ENCODE measurements at regions not wholly inside any gene's neighbourhood (a gene's known extent, or its start where the extent isn't known, plus 50 kb on each side); places are given as distances from the start of the nearest gene placed in this dataset.

- no peak overlapping the region for H3K4me3 ChIP-seq
- ATAC-seq (replicated peaks in 6 of 8) = no peak
- WGBS, 10 experiments = 11 to 100% (median 90%) methylated on average over 2 to 4 of the region's 4 CpGs; no CpG with 5 or more reads in 3 of the 10 experiments
- H3K4me1 ChIP-seq (replicated peaks in 1 of 2) = peaks cover 12 to 15% of the 10 kb centered on the region in 2 donors
- in situ Hi-C loops (cut with MboI; ENCODE audit: low pct_unique_long_range_greater_than_20kb in 2 of 9, low sequenced_read_pairs in 9 of 9, unreplicated experiment in 9 of 9) = no loop called here
- H3K27ac ChIP-seq = no peak overlapping the region
These were observed 1173.5 kb upstream of the AUTS2 start for GRCh38 chr7:68424658-68425297.

GRCh38 chr7:68425377-68425776 lies 1172.9 kb upstream of the AUTS2 start:
- ATAC-seq (replicated peaks in 6 of 8) = no peak
- Histone ChIP-seq H3K27ac (no peak overlapping the region), H3K4me1 (replicated peaks in 1 of 2) (peaks cover 12 to 15% of the 10 kb centered on the region in 2 donors), H3K4me3 (no peak overlapping the region)
- in situ Hi-C loops (cut with MboI; ENCODE audit: low pct_unique_long_range_greater_than_20kb in 2 of 9, low sequenced_read_pairs in 9 of 9, unreplicated experiment in 9 of 9) = no loop called here
- WGBS, 10 experiments = 80 to 100% (median 96%) methylated on average over 1 to 6 of the region's 6 CpGs; no CpG with 5 or more reads in 6 of the 10 experiments

- in situ Hi-C loops (cut with MboI; ENCODE audit: low pct_unique_long_range_greater_than_20kb in 2 of 9, low sequenced_read_pairs in 9 of 9, unreplicated experiment in 9 of 9) = no loop called here
- Histone ChIP-seq H3K27ac (no peak overlapping the region), H3K4me1 (replicated peaks in 1 of 2) (peaks cover 12 to 21% of the 10 kb centered on the region in 2 donors), H3K4me3 (no peak overlapping the region)
- WGBS, 10 experiments = 8 to 100% (median 70%) methylated on average over 2 to 7 of the region's 8 CpGs; no CpG with 5 or more reads in 2 of the 10 experiments
- ATAC-seq (replicated peaks in 6 of 8) = no peak
These were observed 1168.7 kb upstream of the AUTS2 start for GRCh38 chr7:68429411-68430117.

- no peak overlapping the region for H3K27ac ChIP-seq
- ATAC-seq (replicated peaks in 6 of 8) = no peak
- H3K4me3 ChIP-seq = no peak overlapping the region
- in situ Hi-C loops (cut with MboI; ENCODE audit: low pct_unique_long_range_greater_than_20kb in 2 of 9, low sequenced_read_pairs in 9 of 9, unreplicated experiment in 9 of 9) = no loop called here
- H3K4me1 ChIP-seq (replicated peaks in 1 of 2) = peaks cover 9 to 26% of the 10 kb centered on the region in 2 donors
- WGBS, 10 experiments = 0 to 100% (median 57%) methylated on average over 1 to 4 of the region's 4 CpGs; no CpG with 5 or more reads in 3 of the 10 experiments
These were observed 1165.7 kb upstream of the AUTS2 start for GRCh38 chr7:68432585-68432984.

GRCh38 chr7:68433462-68434070 lies 1164.7 kb upstream of the AUTS2 start:
- Histone ChIP-seq H3K4me3 (no peak overlapping the region), H3K27ac (no peak overlapping the region), H3K4me1 (replicated peaks in 1 of 2) (peaks cover 5 to 22% of the 10 kb centered on the region in 2 donors)
- in situ Hi-C loops (cut with MboI; ENCODE audit: low pct_unique_long_range_greater_than_20kb in 2 of 9, low sequenced_read_pairs in 9 of 9, unreplicated experiment in 9 of 9) = no loop called here
- ATAC-seq (replicated peaks in 6 of 8) = peak in 3 of 8 experiments; percentile 25 to 73 (median 34)
- WGBS, 10 experiments = 0 to 85% (median 56%) methylated on average over 1 to 5 of the region's 5 CpGs

- in situ Hi-C loops (cut with MboI; ENCODE audit: low pct_unique_long_range_greater_than_20kb in 2 of 9, low sequenced_read_pairs in 9 of 9, unreplicated experiment in 9 of 9) = no loop called here
- Histone ChIP-seq H3K4me1 (replicated peaks in 1 of 2) (peaks cover 5 to 22% of the 10 kb centered on the region in 2 donors), H3K27ac (no peak overlapping the region), H3K4me3 (no peak overlapping the region)
- ATAC-seq (replicated peaks in 6 of 8) = peak in 4 of 8 experiments; percentile 73 to 98 (median 92)
- WGBS, 10 experiments = 21 to 80% (median 69%) methylated on average over 1 to 7 of the region's 13 CpGs; no CpG with 5 or more reads in 5 of the 10 experiments
These were observed 1163.4 kb upstream of the AUTS2 start for GRCh38 chr7:68434857-68435256.

- no peak for ATAC-seq (replicated peaks in 6 of 8)
- in situ Hi-C loops (cut with MboI; ENCODE audit: low pct_unique_long_range_greater_than_20kb in 2 of 9, low sequenced_read_pairs in 9 of 9, unreplicated experiment in 9 of 9) = no loop called here
- no peak overlapping the region for H3K27ac ChIP-seq
These were observed 1160.3 kb upstream of the AUTS2 start for GRCh38 chr7:68438016-68438415.

GRCh38 chr7:68438811-68439210 lies 1159.5 kb upstream of the AUTS2 start:
- peaks cover 5 to 13% of the 10 kb centered on the region in 2 donors for H3K4me1 ChIP-seq (replicated peaks in 1 of 2)
- no peak for ATAC-seq (replicated peaks in 6 of 8)
- in situ Hi-C loops (cut with MboI; ENCODE audit: low pct_unique_long_range_greater_than_20kb in 2 of 9, low sequenced_read_pairs in 9 of 9, unreplicated experiment in 9 of 9) = no loop called here
- H3K4me3 ChIP-seq = no peak overlapping the region
- no peak overlapping the region for H3K27ac ChIP-seq

More at GRCh38 chr7:68438016-68438415, 1160.3 kb upstream of the AUTS2 start:
- peaks cover 5 to 19% of the 10 kb centered on the region in 2 donors for H3K4me1 ChIP-seq (replicated peaks in 1 of 2)
- WGBS, 10 experiments = 0 to 100% (median 34%) methylated on average over 1 to 2 of the region's 2 CpGs; no CpG with 5 or more reads in 1 of the 10 experiments
- no peak overlapping the region for H3K4me3 ChIP-seq

GRCh38 chr7:68439897-68440296 lies 1158.4 kb upstream of the AUTS2 start:
- in situ Hi-C loops (cut with MboI; ENCODE audit: low pct_unique_long_range_greater_than_20kb in 2 of 9, low sequenced_read_pairs in 9 of 9, unreplicated experiment in 9 of 9) = no loop called here
- 80 to 100% (median 89%) methylated on average over 1 of the region's 1 CpG; no CpG with 5 or more reads in 7 of the 10 experiments for WGBS, 10 experiments

GRCh38 chr7:68440866-68441265 lies 1157.4 kb upstream of the AUTS2 start:
- Histone ChIP-seq H3K27ac (no peak overlapping the region), H3K4me3 (no peak overlapping the region), H3K4me1 (replicated peaks in 1 of 2) (no peaks in the 10 kb centered on the region)
- 0 to 92% (median 73%) methylated on average over 2 to 5 of the region's 6 CpGs; no CpG with 5 or more reads in 3 of the 10 experiments for WGBS, 10 experiments
- no peak for ATAC-seq (replicated peaks in 6 of 8)
- in situ Hi-C loops (cut with MboI; ENCODE audit: low pct_unique_long_range_greater_than_20kb in 2 of 9, low sequenced_read_pairs in 9 of 9, unreplicated experiment in 9 of 9) = no loop called here

More at GRCh38 chr7:68439897-68440296, 1158.4 kb upstream of the AUTS2 start:
- ATAC-seq (replicated peaks in 6 of 8) = no peak
- H3K4me1 ChIP-seq (replicated peaks in 1 of 2) = peaks cover 4 to 6% of the 10 kb centered on the region in 2 donors
- H3K4me3 ChIP-seq = no peak overlapping the region
- no peak overlapping the region for H3K27ac ChIP-seq

GRCh38 chr7:68441645-68442044 lies 1156.6 kb upstream of the AUTS2 start:
- Histone ChIP-seq H3K4me1 (replicated peaks in 1 of 2) (no peaks in the 10 kb centered on the region), H3K4me3 (no peak overlapping the region), H3K27ac (no peak overlapping the region)
- in situ Hi-C loops (cut with MboI; ENCODE audit: low pct_unique_long_range_greater_than_20kb in 2 of 9, low sequenced_read_pairs in 9 of 9, unreplicated experiment in 9 of 9) = no loop called here
- ATAC-seq (replicated peaks in 6 of 8) = peak in 1 of 8 experiments; percentile 25
- WGBS, 10 experiments = 0 to 82% (median 48%) methylated on average over 2 to 8 of the region's 8 CpGs; no CpG with 5 or more reads in 4 of the 10 experiments

GRCh38 chr7:68442931-68443631 lies 1155.2 kb upstream of the AUTS2 start:
- WGBS, 10 experiments = 0 to 100% (median 88%) methylated on average over 1 to 5 of the region's 6 CpGs
- in situ Hi-C loops (cut with MboI; ENCODE audit: low pct_unique_long_range_greater_than_20kb in 2 of 9, low sequenced_read_pairs in 9 of 9, unreplicated experiment in 9 of 9) = no loop called here
- Histone ChIP-seq H3K27ac (no peak overlapping the region), H3K4me3 (no peak overlapping the region), H3K4me1 (replicated peaks in 1 of 2) (no peaks in the 10 kb centered on the region)
- no peak for ATAC-seq (replicated peaks in 6 of 8)

- H3K27ac ChIP-seq = no peak overlapping the region
- no peak for ATAC-seq (replicated peaks in 6 of 8)
- no peaks in the 10 kb centered on the region for H3K4me1 ChIP-seq (replicated peaks in 1 of 2)
- in situ Hi-C loops (cut with MboI; ENCODE audit: low pct_unique_long_range_greater_than_20kb in 2 of 9, low sequenced_read_pairs in 9 of 9, unreplicated experiment in 9 of 9) = no loop called here
- no peak overlapping the region for H3K4me3 ChIP-seq
- WGBS, 10 experiments = 0 to 94% (median 63%) methylated on average over 1 to 2 of the region's 2 CpGs
These were observed 1154.2 kb upstream of the AUTS2 start for GRCh38 chr7:68444042-68444441.

All from motor neuron (in vitro differentiated cells).